ENCODE measurements at regions not wholly inside any gene's neighbourhood (a gene's known extent, or its start where the extent isn't known, plus 50 kb on each side); places are given as distances from the start of the nearest gene placed in this dataset.

DNA sequence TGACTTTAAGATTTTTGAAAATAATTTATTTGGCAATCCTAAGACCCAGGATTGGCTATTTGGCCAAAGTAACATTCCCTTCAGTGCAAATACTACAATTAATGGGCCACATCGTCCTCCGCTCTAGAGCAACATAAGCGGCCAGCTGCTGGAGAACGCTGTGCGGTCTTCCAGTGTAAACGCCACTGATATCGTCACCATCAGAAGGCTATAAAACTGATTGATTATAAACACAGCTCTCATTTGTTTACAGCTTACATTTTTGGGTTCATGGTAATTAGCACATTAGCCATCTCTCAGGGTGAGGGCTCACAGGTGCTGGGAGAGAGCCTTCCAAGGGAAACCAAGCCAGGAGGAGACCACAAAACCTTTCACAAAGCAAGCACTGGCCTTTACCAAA lies 130.1 kb upstream of the BMP4 start:
- Histone ChIP-seq H3K4me1 (ENCODE audit: insufficient read depth) (peaks cover 21% of the 10 kb centered on the region), H3K27ac (no peak overlapping the region), H3K36me3 (replicated peaks; ENCODE audit: insufficient read depth, low read depth) (no peaks in the 10 kb centered on the region), H2AFZ (no peak overlapping the region), H3K4me3 (no peak overlapping the region), H3K9me2 (replicated peaks; ENCODE audit: insufficient read depth) (no peaks in the 10 kb centered on the region), H4K20me1 (ENCODE audit: insufficient read depth, poor library complexity, severe bottlenecking) (no peaks in the 10 kb centered on the region), H3K9me3 (ENCODE audit: low read depth) (no peaks in the 10 kb centered on the region), H3K27me3 (no peaks in the 10 kb centered on the region), H3K79me2 (no peaks in the 10 kb centered on the region), H3K4me2 (no peak overlapping the region)
- no peak for TF ChIP-seq EZH2 (IDR thresholded peaks at IDR 0.05; ENCODE audit: borderline replicate concordance)
- TF ChIP-seq EZH2phosphoT487 (IDR thresholded peaks at IDR 0.05; ENCODE audit: low read depth, severe bottlenecking, unreplicated experiment): no peak
- TF ChIP-seq, protein P1, sequence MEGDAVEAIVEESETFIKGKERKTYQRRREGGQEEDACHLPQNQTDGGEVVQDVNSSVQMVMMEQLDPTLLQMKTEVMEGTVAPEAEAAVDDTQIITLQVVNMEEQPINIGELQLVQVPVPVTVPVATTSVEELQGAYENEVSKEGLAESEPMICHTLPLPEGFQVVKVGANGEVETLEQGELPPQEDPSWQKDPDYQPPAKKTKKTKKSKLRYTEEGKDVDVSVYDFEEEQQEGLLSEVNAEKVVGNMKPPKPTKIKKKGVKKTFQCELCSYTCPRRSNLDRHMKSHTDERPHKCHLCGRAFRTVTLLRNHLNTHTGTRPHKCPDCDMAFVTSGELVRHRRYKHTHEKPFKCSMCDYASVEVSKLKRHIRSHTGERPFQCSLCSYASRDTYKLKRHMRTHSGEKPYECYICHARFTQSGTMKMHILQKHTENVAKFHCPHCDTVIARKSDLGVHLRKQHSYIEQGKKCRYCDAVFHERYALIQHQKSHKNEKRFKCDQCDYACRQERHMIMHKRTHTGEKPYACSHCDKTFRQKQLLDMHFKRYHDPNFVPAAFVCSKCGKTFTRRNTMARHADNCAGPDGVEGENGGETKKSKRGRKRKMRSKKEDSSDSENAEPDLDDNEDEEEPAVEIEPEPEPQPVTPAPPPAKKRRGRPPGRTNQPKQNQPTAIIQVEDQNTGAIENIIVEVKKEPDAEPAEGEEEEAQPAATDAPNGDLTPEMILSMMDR (IDR thresholded peaks at IDR 0.05; ENCODE audit: poor library complexity): no peak
- WGBS (ENCODE audit: low lambda C conversion rate, missing lambda C conversion rate): 66% methylated on average over 7 of the region's 7 CpGs
- no peak for DNase-seq (ENCODE audit: low spot score)

DNA sequence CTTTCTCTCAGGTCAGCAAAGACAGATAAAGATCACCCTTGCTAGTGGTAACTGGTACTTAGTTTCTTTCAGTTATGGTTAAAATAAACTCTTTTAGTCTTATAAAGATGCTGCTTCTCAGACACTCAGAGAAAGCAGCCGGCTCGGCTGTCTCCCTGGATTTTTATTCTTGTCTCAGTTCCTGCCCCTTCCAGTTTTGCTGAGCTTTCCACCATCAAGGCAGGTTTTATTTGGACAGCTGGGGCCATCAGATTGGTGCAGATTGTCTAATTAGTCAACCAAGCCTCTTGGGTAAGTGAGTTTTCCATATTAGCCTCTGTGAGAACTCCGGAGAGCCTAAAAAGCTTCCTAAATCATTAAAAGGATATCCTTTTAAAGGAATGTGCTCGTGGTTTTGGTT lies 130.8 kb upstream of the BMP4 start:
- no peaks in the 10 kb centered on the region for H4K20me1 ChIP-seq (ENCODE audit: insufficient read depth, poor library complexity, severe bottlenecking)
- H3K27me3 ChIP-seq: no peaks in the 10 kb centered on the region
- H3K36me3 ChIP-seq (replicated peaks; ENCODE audit: insufficient read depth, low read depth): no peaks in the 10 kb centered on the region
- no peak for DNase-seq (ENCODE audit: low spot score)
- peaks cover 21% of the 10 kb centered on the region for H3K4me1 ChIP-seq (ENCODE audit: insufficient read depth)
- no peaks in the 10 kb centered on the region for H3K79me2 ChIP-seq
- TF ChIP-seq, protein P1 (IDR thresholded peaks at IDR 0.05; ENCODE audit: poor library complexity): no peak
- TF ChIP-seq EZH2phosphoT487 (IDR thresholded peaks at IDR 0.05; ENCODE audit: low read depth, severe bottlenecking, unreplicated experiment): no peak
- no peak for TF ChIP-seq EZH2 (IDR thresholded peaks at IDR 0.05; ENCODE audit: borderline replicate concordance)
- no peak overlapping the region for H3K27ac ChIP-seq
- no peak overlapping the region for H3K4me2 ChIP-seq
- WGBS (ENCODE audit: low lambda C conversion rate, missing lambda C conversion rate): 51% methylated on average over 4 of the region's 4 CpGs
- H3K4me3 ChIP-seq: no peak overlapping the region
- H3K9me3 ChIP-seq (ENCODE audit: low read depth): no peaks in the 10 kb centered on the region
- H2AFZ ChIP-seq: no peak overlapping the region
- H3K9me2 ChIP-seq (replicated peaks; ENCODE audit: insufficient read depth): no peaks in the 10 kb centered on the region

DNA sequence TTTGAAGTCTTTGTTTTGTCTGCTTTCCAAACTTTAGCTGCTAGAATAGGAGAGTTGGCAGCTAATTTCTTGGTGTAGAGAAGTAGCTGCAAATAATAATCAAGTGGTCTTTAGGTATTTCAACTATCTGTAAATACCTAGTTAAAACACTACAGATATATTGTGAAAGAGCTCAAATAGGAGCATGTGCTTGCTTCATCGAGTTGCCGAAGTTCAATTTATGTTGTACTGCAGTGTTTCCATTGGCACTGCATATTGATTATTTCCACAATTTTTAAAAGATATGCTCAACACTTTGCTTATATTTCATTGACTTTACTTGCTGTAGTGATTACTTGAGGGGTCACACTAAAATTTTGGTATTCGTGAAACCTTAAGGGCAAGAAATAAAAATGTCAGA lies 131.6 kb upstream of the BMP4 start:
- Histone ChIP-seq H2AFZ (no peak overlapping the region), H4K20me1 (ENCODE audit: insufficient read depth, poor library complexity, severe bottlenecking) (no peaks in the 10 kb centered on the region), H3K4me3 (no peak overlapping the region), H3K79me2 (no peaks in the 10 kb centered on the region), H3K9me3 (ENCODE audit: low read depth) (no peaks in the 10 kb centered on the region), H3K4me2 (no peak overlapping the region), H3K27ac (no peak overlapping the region), H3K9me2 (replicated peaks; ENCODE audit: insufficient read depth) (no peaks in the 10 kb centered on the region), H3K36me3 (replicated peaks; ENCODE audit: insufficient read depth, low read depth) (no peaks in the 10 kb centered on the region), H3K27me3 (no peaks in the 10 kb centered on the region), H3K4me1 (ENCODE audit: insufficient read depth) (peaks cover 21% of the 10 kb centered on the region)
- WGBS (ENCODE audit: low lambda C conversion rate, missing lambda C conversion rate): 79% methylated on average over 3 of the region's 3 CpGs
- no peak for DNase-seq (ENCODE audit: low spot score)
- TF ChIP-seq EZH2phosphoT487 (IDR thresholded peaks at IDR 0.05; ENCODE audit: low read depth, severe bottlenecking, unreplicated experiment) (no peak), EZH2 (IDR thresholded peaks at IDR 0.05; ENCODE audit: borderline replicate concordance) (no peak)
- TF ChIP-seq, protein P1 (IDR thresholded peaks at IDR 0.05; ENCODE audit: poor library complexity): no peak

DNA sequence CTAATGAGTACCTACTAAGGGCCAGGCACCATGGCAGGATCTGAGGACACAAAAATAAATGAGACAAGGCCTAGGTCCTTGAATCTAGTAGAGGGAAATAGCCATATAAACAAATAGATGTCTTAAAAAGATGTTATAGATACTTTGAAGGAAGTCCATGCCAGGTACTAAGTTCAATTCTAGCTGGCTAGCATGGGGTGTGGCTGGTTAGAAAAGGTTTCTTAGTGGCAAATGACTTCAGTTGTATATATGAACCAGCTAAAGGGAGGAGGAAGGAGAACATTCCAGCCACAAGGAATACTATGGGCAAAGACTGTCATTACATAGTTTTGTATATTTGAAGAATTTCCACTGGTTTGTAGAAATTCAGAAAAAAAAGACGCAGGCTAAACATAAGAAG lies 133.6 kb upstream of the BMP4 start:
- TF ChIP-seq EZH2 (IDR thresholded peaks at IDR 0.05; ENCODE audit: borderline replicate concordance) (no peak), EZH2phosphoT487 (IDR thresholded peaks at IDR 0.05; ENCODE audit: low read depth, severe bottlenecking, unreplicated experiment) (no peak)
- TF ChIP-seq, protein P1 (IDR thresholded peaks at IDR 0.05; ENCODE audit: poor library complexity): no peak
- Histone ChIP-seq H3K79me2 (no peaks in the 10 kb centered on the region), H4K20me1 (ENCODE audit: insufficient read depth, poor library complexity, severe bottlenecking) (no peaks in the 10 kb centered on the region), H3K27me3 (no peaks in the 10 kb centered on the region), H3K9me2 (replicated peaks; ENCODE audit: insufficient read depth) (no peaks in the 10 kb centered on the region), H2AFZ (no peak overlapping the region), H3K4me3 (no peak overlapping the region), H3K9me3 (ENCODE audit: low read depth) (peaks cover 13% of the 10 kb centered on the region), H3K4me1 (ENCODE audit: insufficient read depth) (peaks cover 17% of the 10 kb centered on the region), H3K4me2 (no peak overlapping the region), H3K36me3 (replicated peaks; ENCODE audit: insufficient read depth, low read depth) (no peaks in the 10 kb centered on the region), H3K27ac (no peak overlapping the region)
- DNase-seq (ENCODE audit: low spot score): no peak
- WGBS (ENCODE audit: low lambda C conversion rate, missing lambda C conversion rate): 100% methylated on average over 1 of the region's 1 CpG

Measured in hepatocyte (in vitro differentiated cells).